GM12878 (cell line): ENCODE measurements at regions not wholly inside any gene's neighbourhood (a gene's known extent, or its start where the extent isn't known, plus 50 kb on each side); places are given as distances from the start of the nearest gene placed in this dataset.

Source experiments
- ATAC-seq: fragments of 200-7000 bp; cut with Tn5 transposase; 3 replicates; pipeline ENCODE4 v1.9.1; 2020; ENCODE audit warnings: mild to moderate bottlenecking, moderate library complexity
- BruUV-seq: library from RNA; stranded (reverse); fragments of 400-500 nt; replicated peaks from 2 replicates; lab custom pipeline; 2021; lab: Mats Ljungman, UMichigan
- CTCF ChIA-PET: fragments of 300-600 bp; sonication (Branson Sonifier 250); formaldehyde crosslinking; extraction: SDS; loops from one replicate; lab custom pipeline; 2021; ENCODE audit warnings: inconsistent platforms; lab: Yijun Ruan, JAX
- POLR2A ChIA-PET: fragments of 350-600 bp; formaldehyde crosslinking; extraction: SDS; loops from one replicate; lab custom pipeline; 2021; ENCODE audit warnings: inconsistent platforms; lab: Charles Lee
- RAD21 ChIA-PET: fragments of 300-600 bp; sonication (Branson Sonifier 250); formaldehyde crosslinking; loops from one replicate; lab custom pipeline; 2023; ENCODE audit warnings: antibody characterized with exemption; ENCODE audit not compliant: unreplicated experiment; lab: Charles Lee
- SMC1A ChIA-PET: fragments of 300-600 bp; sonication (Branson Sonifier 250); formaldehyde crosslinking; loops from one replicate; lab custom pipeline; 2023; ENCODE audit not compliant: unreplicated experiment, uncharacterized antibody; lab: Charles Lee
- DNase-seq: peaks from one replicate; pipeline ENCODE4 v3.0.0-alpha.2; 2011; ENCODE audit warnings: low read depth, low spot score
- FAIRE-seq: peaks from 3 replicates; lab custom pipeline; 2011; peaks lifted over from hg19 to GRCh38; lab: Jason Lieb, UNC
- H2AFZ ChIP-seq: 2 replicates; pipeline ENCODE4 v1.6.0; 2011; ENCODE audit warnings: low read depth, low read length, control low read depth; ENCODE audit not compliant: control insufficient read depth
- H3K27ac ChIP-seq: 2 replicates; pipeline ENCODE4 v1.5.1; 2011; ENCODE audit warnings: control low read depth; ENCODE audit not compliant: control insufficient read depth, insufficient read depth
- H3K27me3 ChIP-seq, 2 experiments: replicated peaks in 1 of 2; 2 replicates each; pipeline versions ENCODE4 v1.6.0 to v1.6.1; 2011; ENCODE audit warnings: low read length in 1 of 2; ENCODE audit not compliant: control insufficient read depth in 2 of 2, insufficient read depth in 2 of 2
- H3K36me3 ChIP-seq, 2 experiments: 2 replicates each; pipeline ENCODE4 v1.5.1; 2011; ENCODE audit warnings: low read length in 1 of 2; ENCODE audit not compliant: control insufficient read depth in 2 of 2, insufficient read depth in 2 of 2
- H3K4me1 ChIP-seq: 2 replicates; pipeline ENCODE4 v1.6.1; 2011; ENCODE audit warnings: mild to moderate bottlenecking, low read length, moderate library complexity, mixed read lengths; ENCODE audit not compliant: control insufficient read depth, insufficient read depth
- H3K4me2 ChIP-seq: 2 replicates; pipeline ENCODE4 v1.6.0; 2011; ENCODE audit warnings: control low read depth; ENCODE audit not compliant: control insufficient read depth, insufficient read depth
- H3K4me3 ChIP-seq: fragments of 200-600 bp; sonication (generic); 2 replicates; pipeline ENCODE4 v1.5.1; 2016
- H3K79me2 ChIP-seq: 2 replicates; pipeline ENCODE4 v1.6.0; 2011; ENCODE audit warnings: low read length; ENCODE audit not compliant: control insufficient read depth, insufficient read depth
- H3K9ac ChIP-seq: 2 replicates; pipeline ENCODE4 v1.8.0; 2011; ENCODE audit warnings: low read length, control low read depth, mixed read lengths; ENCODE audit not compliant: control insufficient read depth, insufficient read depth
- H3K9me3 ChIP-seq: replicated peaks from 3 replicates; pipeline ENCODE4 v1.5.1; 2011; ENCODE audit warnings: mild to moderate bottlenecking, low read length; ENCODE audit not compliant: control insufficient read depth, insufficient read depth
- H4K20me1 ChIP-seq: 2 replicates; pipeline ENCODE4 v1.6.0; 2011; ENCODE audit not compliant: control insufficient read depth, insufficient read depth
- CREM ChIP-seq: IDR thresholded peaks from 2 replicates; pipeline ENCODE4 v1.6.1; 2014; ENCODE audit warnings: antibody characterized with exemption, low read depth
- CTCF ChIP-seq, 3 experiments: IDR thresholded peaks in 2 of 3; conservative IDR thresholded peaks in 1 of 3; 2 replicates each; pipeline ENCODE4 v1.5.1; 2011; ENCODE audit warnings: low read depth in 3 of 3, low read length in 3 of 3, mild to moderate bottlenecking in 3 of 3, control low read depth in 2 of 3, moderate library complexity in 2 of 3, inconsistent platforms in 1 of 3, mixed read lengths in 1 of 3; ENCODE audit not compliant: control insufficient read depth in 2 of 3, insufficient read depth in 1 of 3; ENCODE audit errors: extremely low read depth in 1 of 3
- KDM1A ChIP-seq: fragments of 200-600 bp; sonication (generic); IDR thresholded peaks from 2 replicates; pipeline ENCODE4 v1.6.1; 2016; ENCODE audit warnings: borderline replicate concordance
- RAD21 ChIP-seq: IDR thresholded peaks from 2 replicates; pipeline ENCODE4 v1.6.1; 2011; ENCODE audit warnings: mild to moderate bottlenecking, low read depth, low read length, moderate library complexity; ENCODE audit not compliant: insufficient read depth
- RAD51 ChIP-seq: fragments of 450-650 bp; IDR thresholded peaks from 2 replicates; pipeline ENCODE4 v1.6.1; 2016; ENCODE audit warnings: moderate library complexity, mild to moderate bottlenecking, inconsistent platforms
- SMC3 ChIP-seq: IDR thresholded peaks from 2 replicates; pipeline ENCODE4 v1.6.1; 2011; ENCODE audit warnings: low read length, improper control_type of control experiment, borderline replicate concordance
- ZBTB4 ChIP-seq: fragments of 450-650 bp; formaldehyde crosslinking; IDR thresholded peaks from 2 replicates; pipeline ENCODE4 v1.4.0; 2022; ENCODE audit warnings: mild to moderate bottlenecking, moderate library complexity
- ZNF384 ChIP-seq: IDR thresholded peaks from 2 replicates; pipeline ENCODE4 v1.6.1; 2012; ENCODE audit warnings: low read depth, mild to moderate bottlenecking, low read length, improper control_type of control experiment, borderline replicate concordance
- WGBS: methylation state at CpG from one replicate; pipeline ENCODE4 v1.1.6; 2016; ENCODE audit warnings: low lambda C conversion rate; ENCODE audit not compliant: insufficient replicate concordance, insufficient coverage; ENCODE audit errors: missing lambda C conversion rate; 5-methylcytosine and 5-hydroxymethylcytosine counted together
- in situ Hi-C: fragments of 300-500 bp; cut with MboI; formaldehyde crosslinking; loops from 9 replicates; pipeline ENCODE4 v1.14.3; 2018; ENCODE audit warnings: mixed read lengths
- intact Hi-C: fragments of 100-400 bp; cut with micrococcal nuclease; formaldehyde crosslinking; loops from one replicate; pipeline ENCODE4 v1.14.2; 2022; ENCODE audit not compliant: unreplicated experiment

- TF ChIP-seq KDM1A = no peak
Measured at GRCh38 chrX:118222421-118222820, 105.8 kb upstream of the KLHL13 start (continued).

GRCh38 chrX:118225711-118226428 is 109.3 kb upstream of the KLHL13 start:
- peak; percentile 87 for ATAC-seq
- Histone ChIP-seq H3K4me3 (no peak overlapping the region), H3K36me3 (no peaks in the 10 kb centered on the region), H3K27me3 (no peaks in the 10 kb centered on the region), H3K9ac (no peak overlapping the region), H4K20me1 (no peaks in the 10 kb centered on the region), H3K4me1 (no peaks in the 10 kb centered on the region), H3K27ac (no peak overlapping the region), H3K79me2 (no peaks in the 10 kb centered on the region)
- FAIRE-seq = no peak
- RAD21 ChIA-PET = interaction anchor here (0.7 to 3.9 kb wide), 7 partner anchors 9 to 1736 kb away, joined by 3 to 12 read pairs (median 4); no protein-coding TSS in a partner anchor
- CTCF ChIA-PET = interaction anchor here (0.5 to 4.1 kb wide), 15 partner anchors 9 to 1036 kb away, joined by 3 to 28 read pairs (median 3); no protein-coding TSS in a partner anchor
- POLR2A ChIA-PET = no interaction called here
- no TSS peak for BruUV-seq
- in situ Hi-C loops = no loop called here
- 1% methylated on average over 3 of the region's 3 CpGs for WGBS
- no peak for TF ChIP-seq ZNF384
- peak; percentile 81 for TF ChIP-seq RAD21
- TF ChIP-seq CTCF (IDR thresholded peaks at IDR 0.05 in 2 of 3, conservative IDR thresholded peaks at IDR 0.05 in 1 of 3; ENCODE audit: control insufficient read depth in 2 of 3, extremely low read depth in 1 of 3, insufficient read depth in 1 of 3, low read depth in 3 of 3, low read length in 3 of 3) = peak; percentile 35 to 51 (median 39); a peak in 5 of 6 replicates
- TF ChIP-seq ZBTB4 (CRISPR knock-in tag) = no peak
- TF ChIP-seq CREM = no peak
- TF ChIP-seq RAD51 = no peak
- TF ChIP-seq SMC3 = peak; percentile 65; the same call in 1 of the 2 replicates
- TF ChIP-seq, all 136 proteins: peak for 3
- H2AFZ ChIP-seq = no peak overlapping the region; the same call in 1 of the 2 replicates
- no peaks in the 10 kb centered on the region for H3K9me3 ChIP-seq
- 0 out of 2 replicates have a peak overlapping the region, but pooled peaks have one; percentile 11 for H3K4me2 ChIP-seq
- SMC1A ChIA-PET = interaction anchor here (0.7 to 3.5 kb wide), 6 partner anchors 12 to 1724 kb away, joined by 3 to 14 read pairs (median 4); no protein-coding TSS in a partner anchor
- peak; percentile 28 for DNase-seq
- intact Hi-C loops = loop anchor here (2.0 kb wide), 1 partner anchor 229 kb away; no protein-coding TSS in a partner anchor
